SK-N-SH (cell line): ENCODE measurements at regions not wholly inside any gene's neighbourhood (a gene's known extent, or its start where the extent isn't known, plus 50 kb on each side); places are given as distances from the start of the nearest gene placed in this dataset.

Experiments used
- CTCF ChIA-PET: fragments of 300-600, 350-600 bp; formaldehyde crosslinking; extraction: SDS; loops from one replicate; lab custom pipeline; 2021; lab: Yijun Ruan, JAX
- POLR2A ChIA-PET: fragments of 350-600 bp; sonication (Branson Sonifier 250); formaldehyde crosslinking; extraction: SDS; loops from one replicate; lab custom pipeline; 2020; ENCODE audit warnings: antibody characterized with exemption, inconsistent platforms; lab: Yijun Ruan, JAX
- DNase-seq: peaks from one replicate; pipeline ENCODE4 v3.0.0; 2012
- H2AFZ ChIP-seq: fragments of 200-600 bp; sonication (generic); 2 replicates; pipeline ENCODE4 v1.8.1; 2016; ENCODE audit warnings: antibody characterized with exemption, mild to moderate bottlenecking, low read depth
- H3F3A ChIP-seq: fragments of 200-600 bp; sonication (generic); replicated peaks from 2 replicates; pipeline ENCODE3; 2016; ENCODE audit warnings: antibody characterized with exemption, mild to moderate bottlenecking; ENCODE audit not compliant: insufficient read depth
- H3K27ac ChIP-seq, 2 experiments: fragments of 200-500 bp in 1 of 2; fragments of 200-600 bp in 1 of 2; sonication (Bioruptor generic) in 1 of 2; sonication (generic), shearing (Covaris generic) in 1 of 2; 2 replicates each; pipeline versions ENCODE4 v1.5.1 to v1.6.1; 2014 to 2016; ENCODE audit warnings: low read depth in 2 of 2, inconsistent platforms in 1 of 2, low read length in 1 of 2, mild to moderate bottlenecking in 1 of 2, mixed read lengths in 1 of 2
- H3K27me3 ChIP-seq: fragments of 200-600 bp; sonication (generic), shearing (Covaris generic); 2 replicates; pipeline ENCODE4 v1.6.1; 2016; ENCODE audit warnings: mixed run types; ENCODE audit not compliant: insufficient read depth
- H3K36me3 ChIP-seq, 2 experiments: fragments of 200-500 bp in 1 of 2; fragments of 200-600 bp in 1 of 2; sonication (Bioruptor generic) in 1 of 2; sonication (generic) in 1 of 2; replicated peaks in 1 of 2; 2 replicates each; pipeline versions ENCODE3 to v1.5.1; 2014 to 2016; ENCODE audit warnings: low read length in 1 of 2, mild to moderate bottlenecking in 1 of 2; ENCODE audit not compliant: insufficient read depth in 2 of 2, control insufficient read depth in 1 of 2
- H3K4me1 ChIP-seq, 2 experiments: fragments of 200-500 bp in 1 of 2; fragments of 200-600 bp in 1 of 2; sonication (Bioruptor generic) in 1 of 2; sonication (generic), shearing (Covaris generic) in 1 of 2; 2 replicates each; pipeline versions ENCODE4 v1.5.1 to v1.6.1; 2014 to 2016; ENCODE audit warnings: low read depth in 1 of 2, low read length in 1 of 2, mixed run types in 1 of 2; ENCODE audit not compliant: insufficient read depth in 2 of 2, control insufficient read depth in 1 of 2
- H3K4me2 ChIP-seq: fragments of 200-600 bp; sonication (generic), shearing (Covaris generic); 2 replicates; pipeline ENCODE4 v1.6.1; 2017; ENCODE audit warnings: mixed run types
- H3K4me3 ChIP-seq, 2 experiments: fragments of 200-500 bp in 1 of 2; fragments of 200-600 bp in 1 of 2; sonication (Bioruptor generic) in 1 of 2; sonication (generic), shearing (Covaris generic) in 1 of 2; 2 replicates each; pipeline versions ENCODE4 v1.5.1 to v1.8.1; 2014 to 2016; ENCODE audit warnings: low read depth in 2 of 2, inconsistent platforms in 1 of 2, low read length in 1 of 2, mild to moderate bottlenecking in 1 of 2, mixed read lengths in 1 of 2, moderate library complexity in 1 of 2
- H3K79me2 ChIP-seq: fragments of 200-600 bp; sonication (generic); 2 replicates; pipeline ENCODE4 v1.8.1; 2017; ENCODE audit warnings: mild to moderate bottlenecking; ENCODE audit not compliant: insufficient read depth
- H3K9ac ChIP-seq: fragments of 200-600 bp; sonication (generic); 2 replicates; pipeline ENCODE4 v1.6.1; 2017; ENCODE audit warnings: mixed run types
- H3K9me2 ChIP-seq: fragments of 200-600 bp; sonication (generic); 2 replicates; pipeline ENCODE4 v1.6.1; 2017; ENCODE audit warnings: mixed run types
- H3K9me3 ChIP-seq: fragments of 200-600 bp; sonication (generic); 2 replicates; pipeline ENCODE4 v1.6.1; 2017; ENCODE audit warnings: mixed run types, mild to moderate bottlenecking, moderate library complexity
- H4K20me1 ChIP-seq: fragments of 200-600 bp; sonication (generic); 2 replicates; pipeline ENCODE4 v1.6.1; 2017; ENCODE audit warnings: mild to moderate bottlenecking, mixed run types; ENCODE audit not compliant: insufficient read depth
- CHD2 ChIP-seq: fragments of 150-350 bp; IDR thresholded peaks from 2 replicates; pipeline ENCODE4 v1.6.1; 2018; ENCODE audit warnings: low read length; ENCODE audit not compliant: partially characterized antibody
- ELF1 ChIP-seq: IDR thresholded peaks from 2 replicates; pipeline ENCODE4 v1.4.0; 2012
- EP300 ChIP-seq, 2 experiments: IDR thresholded peaks; 2 replicates each; pipeline versions ENCODE4 v1.4.0 to v1.6.1; 2012; ENCODE audit warnings: borderline replicate concordance in 1 of 2, low read depth in 1 of 2, low read length in 1 of 2
- EZH2phosphoT487 ChIP-seq: fragments of 200-600 bp; sonication (generic); IDR thresholded peaks from 2 replicates; pipeline ENCODE4 v1.6.1; 2017; ENCODE audit warnings: low read depth, mixed run types, mild to moderate bottlenecking, antibody characterized with exemption, moderate library complexity, borderline replicate concordance
- FOXJ3 ChIP-seq: sonication (generic); formaldehyde crosslinking; IDR thresholded peaks from 2 replicates; pipeline ENCODE4 v1.5.1; 2020; ENCODE audit warnings: mild to moderate bottlenecking, missing genetic modification reagents
- FOXM1 ChIP-seq: IDR thresholded peaks from 2 replicates; pipeline ENCODE4 v1.4.0; 2012; ENCODE audit warnings: low read depth, mild to moderate bottlenecking
- GATA2 ChIP-seq: sonication (generic); formaldehyde crosslinking; IDR thresholded peaks from 2 replicates; pipeline ENCODE4 v1.5.0; 2020; ENCODE audit warnings: mild to moderate bottlenecking, missing genetic modification reagents
- JUND ChIP-seq: IDR thresholded peaks from 2 replicates; pipeline ENCODE4 v1.4.0; 2012
- MEF2A ChIP-seq: IDR thresholded peaks from 2 replicates; pipeline ENCODE4 v1.4.0; 2012; ENCODE audit warnings: low read depth, borderline replicate concordance
- NRF1 ChIP-seq: IDR thresholded peaks from 2 replicates; pipeline ENCODE4 v1.6.1; 2012; ENCODE audit warnings: low read depth, mild to moderate bottlenecking, low read length
- RAD21 ChIP-seq: IDR thresholded peaks from 2 replicates; pipeline ENCODE4 v1.6.1; 2012; ENCODE audit warnings: mild to moderate bottlenecking, low read length
- SMC3 ChIP-seq: IDR thresholded peaks from 2 replicates; pipeline ENCODE4 v1.6.1; 2012; ENCODE audit warnings: low read depth, low read length, improper control_type of control experiment
- TAF1 ChIP-seq: IDR thresholded peaks from 2 replicates; pipeline ENCODE4 v1.6.1; 2012; ENCODE audit warnings: low read depth, mild to moderate bottlenecking, low read length, moderate library complexity, borderline replicate concordance
- TCF12 ChIP-seq: IDR thresholded peaks from 2 replicates; pipeline ENCODE4 v1.4.0; 2012
- WGBS: methylation state at CpG from one replicate; pipeline ENCODE4 v1.1.6; 2017; ENCODE audit warnings: low lambda C conversion rate; 5-methylcytosine and 5-hydroxymethylcytosine counted together
- TF ChIP-seq, protein P1 (sequence below): fragments of 150-350 bp; IDR thresholded peaks from 2 replicates; pipeline ENCODE4 v1.6.1; 2017; ENCODE audit warnings: antibody characterized with exemption, low read length, low read depth, borderline replicate concordance
- TF ChIP-seq, protein P2 (sequence below): fragments of 200-600 bp; sonication (generic); IDR thresholded peaks from 2 replicates; pipeline ENCODE4 v1.6.1; 2017; ENCODE audit warnings: antibody characterized with exemption, mild to moderate bottlenecking, moderate library complexity
- TF ChIP-seq, protein P3 (sequence below): IDR thresholded peaks from 2 replicates; pipeline ENCODE4 v1.6.1; 2012; ENCODE audit warnings: mild to moderate bottlenecking, low read depth, low read length, moderate library complexity

DNA sequence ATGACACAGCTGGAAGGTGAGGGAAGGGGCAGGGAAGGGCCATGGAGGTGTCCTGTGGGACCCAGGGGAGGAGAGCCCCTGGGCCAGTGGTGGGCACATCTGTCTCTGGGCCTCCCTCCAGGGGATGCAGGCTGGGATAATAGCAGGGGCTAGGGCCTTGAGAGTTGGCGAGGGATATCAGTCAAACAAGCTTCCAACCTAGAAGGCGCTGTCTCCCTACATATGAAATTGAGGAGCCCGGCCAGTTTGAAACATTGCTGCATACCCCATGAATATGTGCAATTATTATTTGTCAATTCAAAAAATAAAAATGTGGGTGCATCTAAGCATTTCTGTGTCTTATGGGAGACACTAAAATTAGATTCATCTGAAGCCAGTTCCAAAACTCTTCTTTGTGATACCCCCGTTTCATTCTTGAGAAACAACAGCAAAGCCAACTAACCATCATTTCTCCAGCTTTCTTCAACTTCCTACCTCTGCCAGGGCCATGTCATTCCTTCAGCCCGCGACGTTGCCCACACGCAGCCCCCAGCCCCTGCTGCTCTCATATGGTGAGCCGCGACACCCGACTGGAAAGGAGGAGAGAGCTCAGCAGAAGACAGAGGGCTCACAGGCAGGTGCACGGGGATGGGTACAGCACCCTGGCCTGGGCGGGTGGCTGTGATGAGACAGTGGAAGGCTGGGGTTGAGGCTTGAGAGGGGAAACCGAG is 418.7 kb downstream of the GLRX3 start:
- DNase-seq, result no peak
- Histone ChIP-seq H3K9me2 (no peaks in the 10 kb centered on the region), H3K79me2 (no peaks in the 10 kb centered on the region), H3K9me3 (no peaks in the 10 kb centered on the region), H3K27me3 (no peaks in the 10 kb centered on the region)
- WGBS, result 30% methylated on average over 11 of the region's 14 CpGs
- CTCF ChIA-PET, result interaction anchor here (0.6 kb wide), 1 partner anchor 1305 kb away, joined by 3 read pairs; no protein-coding TSS in a partner anchor
- POLR2A ChIA-PET, result no interaction called here
- TF ChIP-seq GATA2 (CRISPR knock-in tag) (no peak), TCF12 (no peak), NRF1 (no peak), CHD2 (no peak), EP300 (IDR thresholded peaks at IDR 0.05; ENCODE audit: borderline replicate concordance in 1 of 2, low read depth in 1 of 2, low read length in 1 of 2) (no peak), JUND (no peak), FOXM1 (no peak), ELF1 (no peak)
- TF ChIP-seq, protein P1, sequence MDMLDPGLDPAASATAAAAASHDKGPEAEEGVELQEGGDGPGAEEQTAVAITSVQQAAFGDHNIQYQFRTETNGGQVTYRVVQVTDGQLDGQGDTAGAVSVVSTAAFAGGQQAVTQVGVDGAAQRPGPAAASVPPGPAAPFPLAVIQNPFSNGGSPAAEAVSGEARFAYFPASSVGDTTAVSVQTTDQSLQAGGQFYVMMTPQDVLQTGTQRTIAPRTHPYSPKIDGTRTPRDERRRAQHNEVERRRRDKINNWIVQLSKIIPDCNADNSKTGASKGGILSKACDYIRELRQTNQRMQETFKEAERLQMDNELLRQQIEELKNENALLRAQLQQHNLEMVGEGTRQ, result no peak
- TF ChIP-seq, protein P2, sequence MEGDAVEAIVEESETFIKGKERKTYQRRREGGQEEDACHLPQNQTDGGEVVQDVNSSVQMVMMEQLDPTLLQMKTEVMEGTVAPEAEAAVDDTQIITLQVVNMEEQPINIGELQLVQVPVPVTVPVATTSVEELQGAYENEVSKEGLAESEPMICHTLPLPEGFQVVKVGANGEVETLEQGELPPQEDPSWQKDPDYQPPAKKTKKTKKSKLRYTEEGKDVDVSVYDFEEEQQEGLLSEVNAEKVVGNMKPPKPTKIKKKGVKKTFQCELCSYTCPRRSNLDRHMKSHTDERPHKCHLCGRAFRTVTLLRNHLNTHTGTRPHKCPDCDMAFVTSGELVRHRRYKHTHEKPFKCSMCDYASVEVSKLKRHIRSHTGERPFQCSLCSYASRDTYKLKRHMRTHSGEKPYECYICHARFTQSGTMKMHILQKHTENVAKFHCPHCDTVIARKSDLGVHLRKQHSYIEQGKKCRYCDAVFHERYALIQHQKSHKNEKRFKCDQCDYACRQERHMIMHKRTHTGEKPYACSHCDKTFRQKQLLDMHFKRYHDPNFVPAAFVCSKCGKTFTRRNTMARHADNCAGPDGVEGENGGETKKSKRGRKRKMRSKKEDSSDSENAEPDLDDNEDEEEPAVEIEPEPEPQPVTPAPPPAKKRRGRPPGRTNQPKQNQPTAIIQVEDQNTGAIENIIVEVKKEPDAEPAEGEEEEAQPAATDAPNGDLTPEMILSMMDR, result no peak
- TF ChIP-seq, all 33 proteins: peak for 0
- H3F3A ChIP-seq, result no peaks in the 10 kb centered on the region
- no peak overlapping the region for H3K4me3 ChIP-seq
- H3K36me3 ChIP-seq, result no peaks in the 10 kb centered on the region
- no peaks in the 10 kb centered on the region for H3K4me1 ChIP-seq
- no peaks in the 10 kb centered on the region for H4K20me1 ChIP-seq
- no peak overlapping the region for H2AFZ ChIP-seq
- H3K4me2 ChIP-seq, result no peak overlapping the region
- H3K27ac ChIP-seq, result no peak overlapping the region
- H3K9ac ChIP-seq, result no peak overlapping the region

DNA sequence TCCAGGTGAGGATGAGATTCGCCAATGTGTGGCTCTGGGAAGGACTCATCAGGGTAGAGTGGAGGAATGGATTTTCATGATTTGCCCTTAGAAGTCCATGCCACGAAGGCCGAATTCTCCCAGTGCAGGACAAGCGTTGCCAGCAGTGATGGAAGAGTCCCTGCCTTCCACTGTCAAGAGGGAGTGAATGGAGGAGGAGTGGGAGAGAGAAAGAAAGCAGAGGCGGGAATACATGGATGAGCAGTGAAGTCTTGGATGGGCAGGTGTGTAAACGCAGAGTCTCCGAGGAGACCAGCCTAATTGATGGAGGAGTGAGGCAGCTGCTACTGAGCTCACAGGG is 419.2 kb downstream of the GLRX3 start:
- no peaks in the 10 kb centered on the region for H3K9me3 ChIP-seq
- no peaks in the 10 kb centered on the region for H3K27me3 ChIP-seq
- H3K27ac ChIP-seq, result no peak overlapping the region
- no peak overlapping the region for H3K9ac ChIP-seq
- H4K20me1 ChIP-seq, result no peaks in the 10 kb centered on the region
- H3F3A ChIP-seq, result no peaks in the 10 kb centered on the region
- WGBS, result 52% methylated on average over 7 of the region's 7 CpGs
- no peaks in the 10 kb centered on the region for H3K79me2 ChIP-seq
- no peaks in the 10 kb centered on the region for H3K9me2 ChIP-seq
- TF ChIP-seq FOXM1, result no peak
- TF ChIP-seq, protein P2, result no peak
- TF ChIP-seq TAF1, result no peak
- TF ChIP-seq RAD21, result no peak
- TF ChIP-seq, protein P3, sequence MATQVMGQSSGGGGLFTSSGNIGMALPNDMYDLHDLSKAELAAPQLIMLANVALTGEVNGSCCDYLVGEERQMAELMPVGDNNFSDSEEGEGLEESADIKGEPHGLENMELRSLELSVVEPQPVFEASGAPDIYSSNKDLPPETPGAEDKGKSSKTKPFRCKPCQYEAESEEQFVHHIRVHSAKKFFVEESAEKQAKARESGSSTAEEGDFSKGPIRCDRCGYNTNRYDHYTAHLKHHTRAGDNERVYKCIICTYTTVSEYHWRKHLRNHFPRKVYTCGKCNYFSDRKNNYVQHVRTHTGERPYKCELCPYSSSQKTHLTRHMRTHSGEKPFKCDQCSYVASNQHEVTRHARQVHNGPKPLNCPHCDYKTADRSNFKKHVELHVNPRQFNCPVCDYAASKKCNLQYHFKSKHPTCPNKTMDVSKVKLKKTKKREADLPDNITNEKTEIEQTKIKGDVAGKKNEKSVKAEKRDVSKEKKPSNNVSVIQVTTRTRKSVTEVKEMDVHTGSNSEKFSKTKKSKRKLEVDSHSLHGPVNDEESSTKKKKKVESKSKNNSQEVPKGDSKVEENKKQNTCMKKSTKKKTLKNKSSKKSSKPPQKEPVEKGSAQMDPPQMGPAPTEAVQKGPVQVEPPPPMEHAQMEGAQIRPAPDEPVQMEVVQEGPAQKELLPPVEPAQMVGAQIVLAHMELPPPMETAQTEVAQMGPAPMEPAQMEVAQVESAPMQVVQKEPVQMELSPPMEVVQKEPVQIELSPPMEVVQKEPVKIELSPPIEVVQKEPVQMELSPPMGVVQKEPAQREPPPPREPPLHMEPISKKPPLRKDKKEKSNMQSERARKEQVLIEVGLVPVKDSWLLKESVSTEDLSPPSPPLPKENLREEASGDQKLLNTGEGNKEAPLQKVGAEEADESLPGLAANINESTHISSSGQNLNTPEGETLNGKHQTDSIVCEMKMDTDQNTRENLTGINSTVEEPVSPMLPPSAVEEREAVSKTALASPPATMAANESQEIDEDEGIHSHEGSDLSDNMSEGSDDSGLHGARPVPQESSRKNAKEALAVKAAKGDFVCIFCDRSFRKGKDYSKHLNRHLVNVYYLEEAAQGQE, result no peak
- TF ChIP-seq SMC3, result no peak
- TF ChIP-seq TCF12, result no peak
- TF ChIP-seq EZH2phosphoT487, result no peak
- no peak for TF ChIP-seq FOXJ3 (CRISPR knock-in tag)
- no peak for TF ChIP-seq MEF2A
- H3K36me3 ChIP-seq, result no peaks in the 10 kb centered on the region
- ChIA-PET CTCF (no interaction called here), POLR2A (no interaction called here)
- no peaks in the 10 kb centered on the region for H3K4me1 ChIP-seq
- no peak overlapping the region for H3K4me2 ChIP-seq
- no peak for DNase-seq
- H2AFZ ChIP-seq, result no peak overlapping the region
- no peak overlapping the region for H3K4me3 ChIP-seq
